ENCODE measurements at regions not wholly inside any gene's neighbourhood (a gene's known extent, or its start where the extent isn't known, plus 50 kb on each side); places are given as distances from the start of the nearest gene placed in this dataset.
"Not testable (repeated sequence)": the region's sequence is repeated elsewhere in the genome, so short reads cannot be mapped to it uniquely, and the experiment has no call there.

DNA sequence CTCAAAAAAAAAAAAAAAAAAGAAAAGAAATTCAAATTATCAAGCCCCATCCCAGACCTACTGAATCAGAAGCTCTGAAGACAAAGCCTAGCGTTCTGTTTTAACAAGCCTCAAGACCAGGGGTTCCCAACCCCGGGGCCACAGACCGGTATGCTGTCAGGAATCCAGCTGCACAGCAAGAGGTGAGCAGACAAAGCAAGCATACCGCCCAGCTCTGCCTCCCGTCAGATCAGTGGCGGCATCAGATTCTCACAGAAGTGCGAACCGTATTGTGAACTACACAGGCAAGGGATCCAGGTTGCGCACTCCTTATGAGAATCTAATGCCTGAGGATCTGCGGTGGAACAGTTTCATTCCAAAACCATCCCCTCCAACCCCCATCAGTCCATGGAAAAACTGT, 57.8 kb upstream of the RASAL2 start:
- no peaks in the 10 kb centered on the region for H3K9me3 ChIP-seq
- TF ChIP-seq CTCF (IDR thresholded peaks at IDR 0.05) = no peak
- no peaks in the 10 kb centered on the region for H3K27me3 ChIP-seq
- no peak overlapping the region for H3K27ac ChIP-seq
- no peak for FAIRE-seq
- H3K36me3 ChIP-seq = no peaks in the 10 kb centered on the region
- intact Hi-C loops (cut with DNase I) = loop anchor here in 1 of 3 donors (10.0 kb wide), 2 partner anchors 249 to 469 kb away; no protein-coding TSS in a partner anchor
- H3K4me1 ChIP-seq = peaks cover 0 to 7% (median 0%) of the 10 kb centered on the region in 3 donors
- H3K4me3 ChIP-seq = no peak overlapping the region
- no peak for DNase-seq
- 94 to 95% methylated on average over 10 of the region's 10 CpGs for WGBS, 2 donors
- ATAC-seq = no peak

GRCh38 chr1:178037510-178038253, 56.2 kb upstream of the RASAL2 start:
- ATAC-seq (peak; percentile 98 to 99 (median 98)), DNase-seq (peak; percentile 83 to 95 (median 92)), FAIRE-seq (no peak)
- Histone ChIP-seq H3K27ac (peak overlapping the region; percentile 45 to 60 (median 48)), H3K36me3 (no peaks in the 10 kb centered on the region), H3K27me3 (no peaks in the 10 kb centered on the region), H3K4me1 (no peaks in the 10 kb centered on the region), H3K4me3 (peak overlapping the region; percentile 19 to 72 (median 63)), H3K9me3 (no peaks in the 10 kb centered on the region)
- peak in 3 of 4 donors; percentile 24 to 34 (median 27) for TF ChIP-seq CTCF (IDR thresholded peaks at IDR 0.05)
- 6% methylated on average over 53 to 58 of the region's 58 CpGs for WGBS, 2 donors
- intact Hi-C loops (cut with DNase I) = loop anchor here in 1 of 3 donors (10.0 kb wide), 2 partner anchors 247 to 467 kb away; no protein-coding TSS in a partner anchor

- H3K4me1 ChIP-seq = no peaks in the 10 kb centered on the region
- H3K36me3 ChIP-seq = no peaks in the 10 kb centered on the region
- intact Hi-C loops (cut with DNase I) = loop anchor here in 1 of 3 donors (10.0 kb wide), 2 partner anchors 246 to 466 kb away; no protein-coding TSS in a partner anchor
- H3K9me3 ChIP-seq = no peaks in the 10 kb centered on the region
- 87% methylated on average over 11 of the region's 11 CpGs for WGBS, 2 donors
- peak overlapping the region in 3 of 4 donors; percentile 19 to 68 (median 58) for H3K4me3 ChIP-seq
- DNase-seq = peak in 1 of 6 donors; percentile 19
- H3K27me3 ChIP-seq = no peaks in the 10 kb centered on the region
- ATAC-seq = no peak
- no peak for FAIRE-seq
- H3K27ac ChIP-seq = peak overlapping the region; percentile 45 to 60 (median 48)
- no peak for TF ChIP-seq CTCF (IDR thresholded peaks at IDR 0.05)
Observed at GRCh38 chr1:178038372-178038771, 55.5 kb upstream of the RASAL2 start.

DNA sequence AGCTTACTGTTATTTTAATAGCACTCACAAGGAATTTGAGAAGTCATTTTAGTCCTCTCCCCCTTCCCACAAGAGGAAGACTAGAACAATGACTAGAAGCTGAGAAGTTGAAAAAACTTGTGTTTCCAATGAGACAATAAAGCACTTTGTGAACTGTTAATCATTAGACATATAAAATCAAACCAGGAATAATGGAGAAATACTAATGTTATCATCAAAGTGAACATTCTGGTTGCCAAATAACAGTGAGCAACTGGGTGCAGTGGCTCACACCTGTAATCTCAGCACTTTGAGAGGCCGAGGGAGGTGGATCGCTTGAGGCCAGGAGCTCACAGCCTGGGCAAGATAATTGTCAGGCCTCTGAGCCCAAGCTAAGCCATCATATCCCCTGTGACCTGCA, 54.0 kb upstream of the RASAL2 start:
- H3K27me3 ChIP-seq = no peaks in the 10 kb centered on the region
- 62 to 63% methylated on average over 2 of the region's 2 CpGs for WGBS, 2 donors
- no peak overlapping the region for H3K4me3 ChIP-seq
- no peaks in the 10 kb centered on the region for H3K9me3 ChIP-seq
- ATAC-seq (peak in 1 of 4 donors; percentile 3), FAIRE-seq (no peak), DNase-seq (no peak)
- no peak for TF ChIP-seq CTCF (IDR thresholded peaks at IDR 0.05)
- peak overlapping the region in 2 of 4 donors; percentile 28 for H3K27ac ChIP-seq
- intact Hi-C loops (cut with DNase I) = loop anchor here in 1 of 3 donors (10.0 kb wide), 2 partner anchors 245 to 465 kb away; no protein-coding TSS in a partner anchor
- H3K36me3 ChIP-seq = no peaks in the 10 kb centered on the region
- H3K4me1 ChIP-seq = no peaks in the 10 kb centered on the region

- intact Hi-C loops (cut with DNase I); FAIRE-seq: not testable (repeated sequence)
- WGBS, 2 donors = 78 to 88% methylated on average over 4 of the region's 4 CpGs
Observed at GRCh38 chr1:178043940-178044339, 50.0 kb upstream of the RASAL2 start.

More at GRCh38 chr1:178043940-178044339, 50.0 kb upstream of the RASAL2 start:
- H3K36me3 ChIP-seq, H3K9me3 ChIP-seq, H3K4me1 ChIP-seq, H3K27ac ChIP-seq, H3K4me3 ChIP-seq, DNase-seq, H3K27me3 ChIP-seq, ATAC-seq: not testable (repeated sequence)

Measured in pancreas (tissue), 10 donors.